ENCODE measurements at regions not wholly inside any gene's neighbourhood (a gene's known extent, or its start where the extent isn't known, plus 50 kb on each side); places are given as distances from the start of the nearest gene placed in this dataset.

DNA sequence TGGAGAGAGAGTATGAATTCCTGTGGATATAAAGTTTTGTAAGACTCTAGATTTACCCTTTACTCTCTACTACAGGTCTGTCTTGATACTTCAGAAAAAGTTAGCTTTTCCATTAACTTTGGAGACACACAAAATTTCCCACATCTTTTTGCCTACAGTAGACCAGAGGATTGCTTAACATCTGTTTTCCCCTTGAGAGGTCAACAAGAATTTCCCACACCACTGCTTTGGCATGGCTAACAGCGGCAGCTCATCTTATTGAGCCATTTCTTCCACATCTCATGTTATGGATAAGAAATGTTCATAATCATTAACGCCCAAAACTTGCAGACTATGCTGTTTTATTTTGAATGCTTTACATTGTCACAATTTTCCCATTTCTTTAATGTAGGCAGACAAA is 273.6 kb upstream of the RGPD4 start:
- no peak for DNase-seq (ENCODE audit: low spot score)

DNA sequence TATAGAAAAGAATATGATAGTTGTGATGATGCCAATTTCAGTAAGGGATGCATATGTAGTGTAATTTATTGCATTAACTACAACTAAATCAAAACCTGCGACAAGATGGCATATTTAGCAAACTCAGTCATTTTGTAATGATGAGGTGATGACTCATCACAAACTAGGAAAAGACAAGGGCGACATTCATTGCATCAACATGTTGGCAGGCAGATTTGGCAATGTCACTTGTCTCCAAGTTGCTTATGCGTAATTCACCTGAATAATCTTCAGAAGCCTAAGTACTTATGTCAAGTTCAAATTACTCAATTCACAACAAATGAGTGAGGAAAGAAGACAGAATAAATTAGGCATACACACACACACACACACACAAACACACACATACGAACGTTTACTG is 273.2 kb upstream of the RGPD4 start:
- DNase-seq (ENCODE audit: low spot score): no peak

- DNase-seq (ENCODE audit: low spot score): peak; percentile 95
These were observed 270.6 kb upstream of the RGPD4 start for GRCh38 chr2:107556038-107556627.

GRCh38 chr2:107558295-107558694 is 268.4 kb upstream of the RGPD4 start:
- DNase-seq (ENCODE audit: low spot score): no peak

DNA sequence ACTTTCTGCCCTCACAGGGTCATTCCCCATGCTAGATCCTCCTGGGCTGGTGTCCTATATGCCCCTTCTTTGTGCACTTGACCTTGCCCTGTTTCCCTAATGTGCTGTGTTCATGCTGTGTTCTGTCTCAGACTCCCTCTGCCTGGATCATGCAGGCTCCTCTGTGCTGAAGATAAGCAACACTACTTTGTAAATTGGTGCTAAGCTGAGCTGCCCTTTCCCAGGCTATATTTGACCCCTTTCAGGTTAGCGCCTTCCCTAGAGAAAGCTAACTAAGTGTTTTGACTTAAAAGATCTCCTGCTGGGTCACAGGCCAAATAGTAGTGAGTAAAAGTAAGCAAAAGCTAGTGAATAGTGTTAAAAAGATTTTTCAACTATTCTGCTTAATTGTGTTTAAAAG is 257.2 kb upstream of the RGPD4 start:
- DNase-seq (ENCODE audit: low spot score): no peak

DNA sequence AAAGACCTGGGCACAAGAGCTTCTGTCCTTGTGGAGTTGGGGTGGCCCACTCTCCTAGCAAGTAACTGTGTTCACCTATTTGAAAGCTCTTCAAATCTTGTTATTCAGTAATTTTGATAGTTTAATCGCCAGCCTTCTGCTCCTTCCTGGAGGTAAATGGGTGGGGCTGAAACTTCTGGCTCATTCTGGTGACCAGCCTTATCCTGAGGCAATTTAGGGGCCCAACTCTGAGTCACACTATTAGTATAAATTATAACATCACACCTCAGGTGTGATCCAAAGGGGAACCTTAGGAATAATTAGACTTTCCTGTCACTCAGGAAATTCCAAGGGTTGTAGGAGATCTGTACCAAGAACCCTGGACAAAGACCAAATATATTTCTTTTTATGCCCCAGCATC is 255.8 kb upstream of the RGPD4 start:
- no peak for DNase-seq (ENCODE audit: low spot score)

DNA sequence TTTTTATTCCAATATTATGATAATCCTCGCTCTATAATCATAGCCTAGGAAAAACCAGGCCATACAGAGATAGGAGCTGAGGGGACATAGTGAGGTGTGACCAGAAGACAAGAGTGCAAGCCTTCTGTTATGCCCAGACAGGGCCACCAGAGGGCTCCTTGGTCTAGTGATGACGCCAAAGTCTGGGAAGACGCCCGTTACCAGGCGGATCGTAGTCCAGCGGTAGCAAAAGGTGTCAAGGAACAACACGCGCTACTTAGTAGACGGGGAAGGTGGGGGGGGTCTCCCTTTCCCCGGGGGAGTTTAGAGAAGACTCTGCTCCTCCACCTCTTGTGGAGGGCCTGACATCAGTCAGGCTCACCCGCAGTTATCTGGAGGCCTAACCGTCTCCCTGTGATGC is 253.8 kb upstream of the RGPD4 start:
- DNase-seq (ENCODE audit: low spot score): peak; percentile 35

- DNase-seq (ENCODE audit: low spot score): no peak
These were observed 249.7 kb upstream of the RGPD4 start for GRCh38 chr2:107576991-107577390.

- DNase-seq (ENCODE audit: low spot score): no peak
These were observed 244.2 kb upstream of the RGPD4 start for GRCh38 chr2:107582487-107582886.

GRCh38 chr2:107584577-107584976 is 242.1 kb upstream of the RGPD4 start:
- no peak for DNase-seq (ENCODE audit: low spot score)

- DNase-seq (ENCODE audit: low spot score): no peak
These were observed 240.8 kb upstream of the RGPD4 start for GRCh38 chr2:107585851-107586250.

DNA sequence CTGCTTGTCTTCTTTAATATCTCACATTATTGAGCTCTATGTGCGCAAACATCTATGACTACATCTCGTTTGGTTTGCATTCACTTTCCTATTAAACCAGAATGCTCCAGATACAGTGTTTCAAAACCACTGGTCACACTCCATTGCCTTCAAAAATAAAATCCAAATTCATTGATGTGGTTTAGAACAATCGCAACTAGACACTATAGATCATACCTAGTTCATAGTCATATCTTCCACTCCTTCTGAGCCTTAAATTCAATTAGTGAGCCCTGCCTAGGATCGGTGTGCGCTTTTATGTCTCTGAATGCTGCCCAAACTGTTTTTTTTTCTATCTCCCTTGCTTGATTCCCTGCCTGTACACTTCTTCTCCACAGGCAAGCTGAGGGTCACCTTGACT is 238.5 kb upstream of the RGPD4 start:
- DNase-seq (ENCODE audit: low spot score): peak; percentile 39

DNA sequence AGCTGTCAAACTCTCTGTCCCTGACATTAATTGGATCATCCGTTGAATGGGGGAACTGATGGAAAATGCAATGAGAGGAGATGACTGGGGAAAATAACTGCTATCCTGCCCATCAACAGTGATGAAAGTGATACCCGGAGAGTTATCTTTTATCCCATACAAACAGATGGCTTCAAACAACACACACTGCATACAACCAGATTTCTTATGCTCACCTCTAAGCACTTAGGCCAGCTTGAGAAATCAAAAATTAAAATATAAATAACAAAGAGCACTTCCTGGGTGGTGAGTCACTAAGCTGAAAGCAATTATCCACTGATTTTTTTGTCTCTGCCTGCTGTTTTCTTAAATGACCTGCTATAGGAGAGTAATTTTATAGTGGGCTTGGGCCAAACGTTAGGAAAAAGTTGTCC is 237.6 kb upstream of the RGPD4 start:
- DNase-seq (ENCODE audit: low spot score): peak; percentile 49

GRCh38 chr2:107591561-107592279 is 235.0 kb upstream of the RGPD4 start:
- peak; percentile 34 for DNase-seq (ENCODE audit: low spot score)

DNA sequence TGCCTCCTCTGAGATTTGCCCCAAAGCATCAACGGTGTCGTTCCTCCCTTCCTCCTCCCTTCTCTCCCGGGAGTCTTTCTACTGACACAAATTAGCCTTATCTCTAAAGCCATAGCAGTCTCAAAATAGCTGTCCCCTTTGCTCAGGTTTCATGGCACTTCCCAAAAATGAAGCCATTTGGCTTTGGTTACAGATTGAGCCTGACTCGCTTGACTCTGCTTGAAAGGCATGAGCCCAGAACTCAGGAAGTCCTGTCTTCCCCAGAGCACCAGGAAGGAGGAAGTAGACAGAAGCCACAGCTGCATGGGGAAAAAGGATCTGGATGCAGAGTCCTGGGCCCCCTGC is 234.4 kb upstream of the RGPD4 start:
- DNase-seq (ENCODE audit: low spot score): peak; percentile 39

GRCh38 chr2:107595285-107595684 is 231.4 kb upstream of the RGPD4 start:
- no peak for DNase-seq (ENCODE audit: low spot score)

DNA sequence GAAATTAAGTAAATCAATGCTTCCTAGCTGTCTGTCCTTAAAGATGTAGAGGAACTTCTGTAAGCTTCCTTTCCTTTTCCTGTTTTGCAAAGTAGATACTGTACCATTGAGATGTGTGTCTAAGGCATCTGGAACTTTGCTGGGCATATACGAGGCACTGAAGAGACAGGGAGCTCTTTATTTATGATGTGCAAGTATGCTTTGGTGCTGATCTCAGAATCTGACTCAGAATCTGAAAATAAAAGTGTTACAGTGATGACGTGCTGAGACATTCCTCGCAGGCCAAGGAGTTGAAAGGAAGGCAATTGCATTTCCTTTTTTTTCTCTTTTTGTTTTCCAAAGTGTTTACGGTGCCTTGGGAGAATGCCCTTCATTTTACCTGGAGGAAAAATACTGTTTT is 230.9 kb upstream of the RGPD4 start:
- DNase-seq (ENCODE audit: low spot score): no peak

DNA sequence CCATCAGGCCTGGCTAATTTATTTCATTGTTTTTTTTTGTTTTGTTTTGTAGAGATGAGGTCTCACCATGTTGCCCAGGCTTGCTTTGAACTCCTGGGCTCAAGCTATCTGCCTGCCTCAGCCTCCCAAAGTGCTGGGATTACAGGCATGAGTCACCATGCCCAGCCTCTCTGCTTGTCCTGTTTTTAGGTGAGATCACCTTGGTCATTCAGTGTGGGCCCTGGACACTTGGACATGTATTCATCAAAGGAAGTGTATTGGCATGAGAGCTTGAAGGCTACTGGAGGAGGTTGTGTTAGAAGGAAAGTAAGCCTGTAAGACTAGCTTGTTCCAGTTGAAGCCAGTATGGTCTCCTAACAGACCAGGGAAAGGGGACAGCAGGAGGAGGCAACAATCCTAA is 229.2 kb upstream of the RGPD4 start:
- no peak for DNase-seq (ENCODE audit: low spot score)

DNA sequence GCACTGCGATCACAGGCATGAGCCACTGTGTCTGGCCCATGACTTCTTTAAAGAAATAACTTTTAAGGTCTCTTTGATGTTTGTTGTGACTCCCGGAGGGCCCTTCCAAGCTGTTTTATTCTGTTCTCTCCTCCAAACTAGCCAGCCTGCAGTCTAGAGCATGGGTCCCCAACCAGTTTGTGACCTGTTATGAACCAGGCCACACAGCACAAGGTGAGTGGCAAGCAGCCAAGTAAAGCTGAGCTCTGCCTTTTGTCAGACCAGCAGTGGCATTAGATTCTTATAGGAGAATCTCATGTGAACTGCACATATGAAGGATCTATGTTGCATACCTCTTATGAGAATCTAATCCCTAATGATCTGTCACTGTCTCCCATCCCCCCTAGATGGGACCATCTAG is 223.9 kb upstream of the RGPD4 start:
- DNase-seq (ENCODE audit: low spot score): no peak

DNA sequence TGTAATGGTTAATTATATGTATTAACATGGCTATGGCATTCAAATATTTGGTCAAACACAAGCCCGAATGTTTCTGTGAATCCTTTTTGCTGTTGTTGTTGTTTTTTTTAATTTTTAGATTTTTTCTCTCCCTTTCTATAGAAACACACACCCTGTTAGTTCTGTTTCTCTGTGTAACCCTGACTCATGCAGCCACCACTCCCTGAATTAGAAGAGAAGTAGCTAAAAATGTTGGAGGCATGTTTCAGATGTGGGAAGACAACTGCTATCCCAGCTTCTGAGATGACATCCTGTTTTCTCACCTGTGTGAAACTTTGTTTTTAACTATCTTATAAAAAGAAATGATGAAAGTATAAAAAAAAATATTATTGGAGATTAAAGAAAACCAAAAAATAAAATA is 219.6 kb upstream of the RGPD4 start:
- DNase-seq (ENCODE audit: low spot score): no peak

DNA sequence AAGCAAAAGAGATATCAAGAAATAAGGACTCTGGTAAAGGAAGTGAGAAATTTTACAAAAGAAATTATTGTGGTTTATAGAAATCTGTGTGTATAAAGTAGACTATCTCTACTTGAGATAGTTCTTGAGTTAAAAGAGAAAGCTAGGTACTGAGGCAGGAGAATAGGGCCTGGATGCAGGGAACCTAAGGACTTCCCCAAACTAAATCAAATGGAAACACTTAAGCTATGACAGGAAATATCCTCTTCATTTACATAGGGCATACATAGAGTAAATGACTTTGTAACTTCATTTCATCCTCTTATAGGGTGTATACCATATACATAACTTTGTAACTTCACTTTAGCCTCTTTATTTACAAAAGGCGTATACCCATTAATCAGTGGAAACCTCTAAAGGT is 219.2 kb upstream of the RGPD4 start:
- DNase-seq (ENCODE audit: low spot score): no peak

DNA sequence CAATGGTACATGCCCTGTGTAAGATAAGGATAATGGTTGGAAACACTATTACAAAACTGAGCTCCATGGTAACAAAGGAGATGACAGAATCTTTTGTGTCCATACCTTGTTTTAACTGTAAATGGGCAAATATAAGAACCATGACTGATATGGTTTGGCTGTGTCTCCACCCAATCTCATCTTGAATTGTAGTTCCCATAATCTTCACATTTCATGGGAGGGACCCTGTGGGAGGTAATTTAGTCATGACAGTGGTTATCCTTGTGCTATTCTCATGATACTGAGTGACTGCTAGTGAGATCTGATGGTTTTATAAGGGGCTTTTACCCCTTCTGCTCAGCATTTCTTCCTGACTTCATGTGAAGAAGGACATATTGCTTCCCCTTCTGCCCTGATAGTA is 211.7 kb upstream of the RGPD4 start:
- no peak for DNase-seq (ENCODE audit: low spot score)

GRCh38 chr2:107618769-107619168 is 207.9 kb upstream of the RGPD4 start:
- no peak for DNase-seq (ENCODE audit: low spot score)

Measured in SK-N-DZ (cell line).